GM21526 (cell line): ENCODE measurements at regions not wholly inside any gene's neighbourhood (a gene's known extent, or its start where the extent isn't known, plus 50 kb on each side); places are given as distances from the start of the nearest gene placed in this dataset.

Source experiments
- ATAC-seq: cut with Tn5 transposase; IDR thresholded peaks from one replicate; pipeline ENCODE4 v1.9.1; 2021; ENCODE audit warnings: moderate library complexity; ENCODE audit not compliant: unreplicated experiment, low FRiP score

DNA sequence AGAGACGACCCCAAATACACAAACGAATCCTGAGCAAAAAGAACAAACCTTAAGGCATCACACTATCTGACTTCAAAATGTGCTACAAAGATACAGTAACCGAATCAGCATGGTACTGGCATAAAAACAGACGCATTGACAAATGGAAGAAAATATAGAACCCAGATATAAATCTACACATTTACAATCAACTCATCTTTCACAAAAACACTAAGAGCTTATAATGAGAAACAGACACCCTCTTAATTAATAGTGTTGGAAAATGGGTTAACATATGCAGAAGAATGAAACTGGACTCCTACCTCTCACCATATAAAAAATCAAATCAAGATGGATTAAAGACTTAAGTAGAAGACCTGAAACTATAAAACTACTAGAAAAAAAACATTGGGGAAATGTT is 130.3 kb upstream of the DCBLD2 start:
- no peak for ATAC-seq

DNA sequence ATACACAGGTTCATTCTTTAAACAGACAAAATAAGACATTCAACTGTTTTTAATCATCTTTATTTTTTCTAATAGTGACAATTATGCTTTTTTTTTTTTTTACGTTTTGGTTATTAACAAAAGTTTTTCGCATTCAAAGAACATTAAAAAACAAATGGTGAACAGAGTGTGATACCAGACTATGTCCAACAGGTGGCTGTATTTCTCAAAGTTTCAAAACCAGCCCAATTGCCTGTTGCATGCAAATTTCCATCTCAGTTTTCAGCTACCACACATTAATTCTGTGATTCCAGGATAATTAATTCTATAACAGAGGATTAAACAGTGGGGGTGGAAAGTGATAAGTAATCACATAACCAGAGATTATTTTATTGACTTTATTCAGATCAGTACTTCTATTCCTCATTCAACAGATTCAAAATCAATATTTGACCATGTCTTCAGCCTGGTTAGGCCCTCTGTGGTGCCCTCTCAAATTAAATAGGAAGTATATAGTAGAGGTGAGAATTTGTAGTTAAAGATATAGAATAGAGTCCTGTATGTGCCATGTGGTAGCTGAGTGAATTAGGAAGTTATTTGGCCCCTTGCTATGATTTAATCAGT is 122.2 kb upstream of the DCBLD2 start:
- peak; percentile 76 for ATAC-seq

DNA sequence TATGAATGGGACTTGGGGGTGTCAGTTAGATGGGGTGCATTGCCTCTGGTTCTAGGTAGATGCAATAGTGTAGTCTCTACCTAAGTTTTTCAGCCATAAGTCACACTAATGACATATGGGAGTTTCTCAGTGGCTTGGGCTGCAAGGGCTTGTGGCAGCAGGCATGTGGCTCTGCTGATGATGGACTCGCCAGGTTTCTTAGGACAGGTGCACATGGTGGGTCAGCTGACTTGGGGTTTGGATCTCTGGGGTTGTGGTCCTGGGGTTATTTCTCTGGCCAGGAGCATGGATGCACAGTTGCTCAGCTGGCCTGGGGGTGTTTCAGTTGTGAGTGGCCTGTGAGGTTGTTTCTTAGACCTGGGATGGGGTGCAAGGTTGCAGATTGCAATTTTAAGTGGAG is 120.0 kb upstream of the DCBLD2 start:
- no peak for ATAC-seq

DNA sequence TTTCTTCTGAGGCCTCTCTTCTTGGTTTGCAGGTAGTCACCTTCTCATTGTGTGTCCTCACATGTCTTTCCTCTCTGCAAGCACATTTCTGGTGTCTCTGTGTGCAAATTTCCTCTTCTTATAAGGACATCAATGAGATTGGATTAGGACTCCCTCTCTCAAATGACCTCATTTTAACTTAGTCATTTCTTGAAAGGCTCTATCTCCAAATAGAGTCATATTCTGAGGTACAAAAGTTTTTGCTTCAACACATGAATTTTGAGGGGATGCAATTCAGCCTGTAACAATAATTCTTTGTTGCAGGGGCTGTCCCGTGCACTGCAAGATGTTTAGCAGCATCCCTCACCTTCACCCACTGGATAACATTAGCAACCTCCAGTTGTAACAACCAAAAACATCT is 115.0 kb upstream of the DCBLD2 start:
- no peak for ATAC-seq

DNA sequence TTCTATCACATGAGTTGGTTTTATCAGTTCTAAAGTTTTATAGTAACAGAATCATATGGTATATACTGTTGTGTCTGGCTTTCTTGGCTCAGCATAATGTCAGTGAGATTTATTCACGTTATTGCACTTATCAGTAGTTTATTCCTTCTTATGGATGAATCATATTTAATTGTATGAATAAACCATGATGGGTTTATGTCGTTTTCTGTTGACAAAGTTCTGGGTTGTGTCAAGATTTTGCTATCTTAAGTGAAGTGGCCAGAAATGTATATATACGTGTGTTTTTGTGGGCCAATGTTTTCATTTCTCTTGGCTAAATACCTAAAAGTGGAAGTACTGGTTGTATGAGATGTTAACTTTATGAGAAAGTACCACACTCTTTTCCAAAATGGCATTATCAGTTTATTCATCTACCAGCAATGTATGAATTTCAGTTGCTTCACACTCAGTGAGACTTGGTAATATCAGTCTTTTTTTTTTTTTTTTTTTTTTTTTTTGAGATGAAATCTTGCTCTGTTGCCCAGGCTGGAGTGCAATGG is 112.4 kb upstream of the DCBLD2 start:
- no peak for ATAC-seq

DNA sequence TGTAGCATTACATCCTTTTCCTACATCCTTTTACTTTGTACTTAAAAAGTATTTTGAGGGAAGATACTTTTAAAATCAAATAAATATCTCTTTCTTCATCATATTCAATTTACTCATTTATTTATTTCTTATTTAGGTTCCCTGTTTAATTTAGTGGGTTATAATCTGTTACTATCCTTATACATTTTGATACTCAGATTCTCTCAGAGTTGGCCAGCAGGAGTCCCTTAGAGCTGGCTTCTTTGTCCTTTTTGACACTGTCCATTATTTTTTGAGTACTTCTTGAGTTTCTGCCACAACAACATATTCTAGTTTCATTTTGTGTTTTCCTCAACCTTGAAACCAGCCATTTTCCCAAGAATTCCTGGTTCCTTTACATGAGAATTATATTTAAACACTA is 111.6 kb upstream of the DCBLD2 start:
- ATAC-seq = no peak

DNA sequence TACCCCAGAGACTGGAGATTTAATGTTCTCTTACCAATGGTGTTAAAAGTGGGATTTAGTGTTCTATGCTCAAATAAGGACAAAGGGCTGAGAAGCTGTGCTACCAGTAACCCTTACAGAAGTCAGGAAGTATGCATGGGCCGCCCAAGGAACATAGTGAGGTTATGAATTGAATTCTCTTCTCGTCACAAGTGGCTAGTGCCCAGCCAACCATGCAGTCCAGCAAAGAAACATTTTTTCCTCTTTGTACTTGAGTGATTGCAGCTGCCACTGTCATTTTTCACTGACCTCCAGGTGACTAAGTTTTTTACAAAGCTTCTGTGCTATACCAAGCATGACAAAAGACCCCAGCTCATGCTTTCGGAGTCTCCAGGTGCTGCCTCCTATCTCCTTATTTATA is 110.6 kb upstream of the DCBLD2 start:
- peak; percentile 92 for ATAC-seq

DNA sequence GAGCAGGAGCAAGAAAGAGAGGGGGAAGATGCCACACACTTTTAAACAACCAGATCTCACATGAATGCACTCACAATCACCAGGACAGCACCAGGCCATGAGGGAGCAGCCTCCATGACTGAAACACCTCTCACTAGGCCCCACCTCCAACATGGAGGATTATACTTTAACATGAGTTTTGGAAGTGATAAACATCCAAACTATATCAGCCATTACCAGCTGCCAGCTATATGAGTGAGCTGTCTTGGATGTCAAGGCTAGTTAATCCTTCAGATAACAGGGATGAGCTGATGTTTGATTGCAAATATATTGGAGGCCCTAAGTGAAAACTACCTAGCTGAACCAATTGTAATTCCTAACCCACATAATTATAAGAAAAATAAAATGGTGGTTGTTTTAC is 108.4 kb upstream of the DCBLD2 start:
- ATAC-seq = no peak

DNA sequence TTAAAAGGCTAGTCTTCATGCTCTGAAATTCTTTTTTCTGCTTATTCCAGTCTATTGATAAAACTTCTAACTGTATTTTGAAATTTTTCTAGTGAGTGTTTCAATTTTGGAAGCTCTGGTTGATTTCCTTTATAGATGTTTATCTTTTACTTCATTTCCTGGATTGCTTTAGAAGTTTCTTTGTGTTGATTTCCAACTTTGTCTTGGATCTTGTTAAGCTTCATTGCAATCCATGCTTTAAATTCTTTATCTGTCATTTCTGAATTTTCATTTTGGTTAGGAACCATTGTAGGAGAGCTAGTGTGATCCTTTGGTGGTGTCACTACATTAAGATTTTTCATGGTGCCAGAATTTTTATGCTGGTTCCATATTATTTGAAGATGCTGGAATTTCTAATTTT is 105.2 kb upstream of the DCBLD2 start:
- ATAC-seq = no peak

DNA sequence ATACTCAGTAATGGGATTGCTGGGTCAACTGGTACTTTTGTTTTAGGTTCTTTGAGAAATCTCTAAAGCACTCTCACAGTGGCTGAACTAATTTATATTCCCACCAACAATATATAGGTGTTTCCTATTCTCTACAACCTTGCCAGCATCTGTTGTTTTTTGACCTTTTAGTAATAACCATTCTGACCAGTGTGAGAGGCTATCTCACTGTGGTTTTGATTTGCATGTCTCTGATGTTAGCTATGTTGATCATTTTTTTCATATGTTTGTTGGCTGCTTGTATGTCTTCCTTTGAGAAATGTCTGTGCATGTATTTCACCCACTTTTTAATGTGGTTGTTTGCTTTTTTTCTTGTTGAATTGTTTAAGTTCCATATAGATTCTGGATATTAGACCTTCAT is 98.2 kb upstream of the DCBLD2 start:
- no peak for ATAC-seq

DNA sequence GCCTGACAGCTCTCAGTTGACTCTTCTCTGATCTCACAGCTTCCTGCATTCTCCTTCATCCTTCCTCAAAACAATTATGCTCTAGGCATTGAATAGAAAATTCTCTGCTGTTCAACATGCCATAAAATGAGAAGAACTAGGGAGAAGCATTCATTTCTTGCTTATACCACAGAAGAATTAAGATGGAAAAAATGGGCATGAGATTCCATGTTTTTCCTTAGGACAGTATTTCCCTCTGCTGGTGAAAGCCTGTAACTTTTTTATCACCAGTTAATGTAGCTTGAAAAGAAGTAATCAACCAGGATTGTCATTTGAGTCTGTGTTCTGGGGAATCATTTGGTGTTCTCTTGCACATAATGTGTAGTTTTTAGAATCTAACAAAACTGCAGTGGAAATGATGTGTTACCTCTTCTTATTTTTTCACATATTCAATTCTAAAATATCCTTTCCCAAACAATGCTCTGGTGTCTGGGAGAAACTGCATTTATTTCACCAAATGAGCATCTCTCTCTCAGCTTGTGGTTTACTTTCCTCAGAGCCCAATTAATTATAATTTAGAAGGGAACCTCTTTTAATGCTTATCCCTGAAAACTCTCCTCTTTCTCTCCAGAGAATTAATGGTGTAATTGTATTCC is 92.8 kb upstream of the DCBLD2 start:
- ATAC-seq = no peak

DNA sequence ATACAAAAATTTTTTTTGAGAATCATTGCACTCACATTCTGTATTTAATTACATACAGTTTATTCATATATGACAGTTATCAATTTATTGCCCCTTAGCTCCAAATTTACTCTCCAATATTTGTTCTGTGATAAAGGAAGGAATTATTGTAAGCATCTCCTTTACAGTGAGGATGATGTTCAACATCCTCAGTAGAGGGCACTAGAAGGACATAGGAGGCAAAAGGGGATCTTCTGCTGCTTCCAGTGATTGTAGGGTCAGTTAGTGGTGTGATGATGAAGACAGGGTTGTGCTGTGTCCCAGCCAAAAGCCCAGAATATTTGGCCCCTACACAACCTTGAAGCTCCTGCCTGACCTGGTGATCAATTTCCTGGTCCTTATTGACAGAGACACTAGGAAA is 89.9 kb upstream of the DCBLD2 start:
- no peak for ATAC-seq

DNA sequence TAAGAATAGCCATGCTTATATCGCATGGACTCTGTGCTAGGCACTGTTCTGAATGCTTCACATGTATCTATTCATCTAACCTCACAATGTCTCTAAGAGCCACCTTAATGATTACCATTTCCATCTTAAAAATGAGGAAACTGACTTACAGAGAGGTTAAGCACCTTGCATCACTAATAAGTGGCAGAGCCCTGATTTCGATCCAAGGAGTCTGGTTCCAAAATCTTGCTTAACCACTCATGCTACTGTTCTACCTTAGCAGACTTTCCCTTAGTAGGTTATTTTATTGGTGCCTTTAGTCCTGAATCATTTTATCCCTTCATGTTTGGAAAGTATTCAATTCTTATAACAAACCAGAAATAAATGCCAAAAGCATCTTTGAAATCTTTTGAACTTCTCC is 89.2 kb upstream of the DCBLD2 start:
- no peak for ATAC-seq

DNA sequence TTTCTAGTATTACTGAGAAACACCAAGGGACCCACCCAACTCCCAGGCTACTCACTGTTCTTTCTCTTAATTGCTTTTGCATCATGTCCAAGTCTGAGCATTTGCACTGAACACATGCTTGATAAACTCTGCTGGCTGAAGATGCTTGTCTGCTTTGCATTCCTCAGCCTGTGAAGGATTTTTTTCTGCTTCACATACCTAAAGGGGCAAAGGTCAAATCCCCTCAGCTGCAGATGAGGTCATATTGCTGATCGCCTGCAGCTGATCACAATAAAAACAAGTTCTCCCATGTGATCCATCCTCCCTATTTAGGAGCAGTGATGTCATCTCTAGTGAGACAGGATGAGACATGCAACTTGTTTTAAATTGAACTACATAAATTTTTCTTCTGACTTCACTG is 84.6 kb upstream of the DCBLD2 start:
- no peak for ATAC-seq

DNA sequence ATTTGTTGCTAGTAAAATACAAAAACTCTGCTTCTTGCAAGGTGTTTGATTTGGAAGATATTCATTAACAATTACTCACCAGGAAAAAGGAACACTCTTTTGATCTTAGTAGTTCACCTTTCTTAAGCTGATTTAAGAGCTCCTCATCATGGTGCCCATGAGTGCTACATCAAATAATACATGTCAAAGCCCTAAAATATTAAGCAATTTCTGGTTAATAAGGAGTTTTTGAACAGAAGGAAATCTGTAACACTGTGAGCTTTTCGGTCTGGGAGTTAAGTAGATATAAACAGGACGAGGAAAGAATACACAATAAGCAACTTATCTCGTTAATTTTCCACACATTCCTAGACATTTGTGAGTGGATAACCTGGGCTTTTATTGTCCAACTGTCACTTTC is 83.9 kb upstream of the DCBLD2 start:
- ATAC-seq = no peak

DNA sequence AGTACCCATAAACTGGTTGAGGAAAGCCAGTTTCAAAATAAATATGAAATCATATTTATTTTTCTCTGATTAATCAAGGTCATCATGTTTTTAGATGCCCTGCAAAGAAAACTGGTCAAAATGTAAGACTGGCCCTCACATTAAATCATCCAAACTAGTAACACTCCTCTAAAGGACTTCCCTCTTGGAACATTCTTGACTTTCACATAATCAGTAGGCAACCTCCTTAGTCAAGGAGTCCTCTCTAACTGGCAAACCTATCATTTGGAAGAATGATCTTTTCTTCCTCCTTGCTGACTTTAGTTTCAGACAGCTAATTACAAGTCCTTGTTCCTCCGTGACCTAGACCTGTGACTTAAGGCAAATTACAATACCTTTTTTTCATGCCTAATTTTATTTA is 82.5 kb upstream of the DCBLD2 start:
- no peak for ATAC-seq

DNA sequence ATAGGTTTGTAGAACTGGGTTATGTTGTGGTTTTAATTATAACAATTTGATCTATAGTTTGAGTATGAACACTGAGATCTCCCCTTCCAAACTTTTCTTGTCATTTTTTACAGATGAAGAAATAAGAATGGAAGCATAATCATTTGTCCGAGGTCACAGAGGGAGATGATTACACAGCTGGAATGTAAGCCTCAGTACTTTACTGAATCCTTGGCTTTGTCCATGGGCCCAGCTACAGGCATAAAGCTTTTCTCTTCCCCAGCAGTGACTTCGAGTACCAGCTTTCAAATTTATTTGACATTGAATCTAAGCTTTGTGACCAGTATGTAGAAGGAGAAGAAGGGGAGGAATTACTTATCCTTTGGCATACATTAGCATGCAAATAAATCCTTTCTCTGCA is 80.9 kb upstream of the DCBLD2 start:
- no peak for ATAC-seq

DNA sequence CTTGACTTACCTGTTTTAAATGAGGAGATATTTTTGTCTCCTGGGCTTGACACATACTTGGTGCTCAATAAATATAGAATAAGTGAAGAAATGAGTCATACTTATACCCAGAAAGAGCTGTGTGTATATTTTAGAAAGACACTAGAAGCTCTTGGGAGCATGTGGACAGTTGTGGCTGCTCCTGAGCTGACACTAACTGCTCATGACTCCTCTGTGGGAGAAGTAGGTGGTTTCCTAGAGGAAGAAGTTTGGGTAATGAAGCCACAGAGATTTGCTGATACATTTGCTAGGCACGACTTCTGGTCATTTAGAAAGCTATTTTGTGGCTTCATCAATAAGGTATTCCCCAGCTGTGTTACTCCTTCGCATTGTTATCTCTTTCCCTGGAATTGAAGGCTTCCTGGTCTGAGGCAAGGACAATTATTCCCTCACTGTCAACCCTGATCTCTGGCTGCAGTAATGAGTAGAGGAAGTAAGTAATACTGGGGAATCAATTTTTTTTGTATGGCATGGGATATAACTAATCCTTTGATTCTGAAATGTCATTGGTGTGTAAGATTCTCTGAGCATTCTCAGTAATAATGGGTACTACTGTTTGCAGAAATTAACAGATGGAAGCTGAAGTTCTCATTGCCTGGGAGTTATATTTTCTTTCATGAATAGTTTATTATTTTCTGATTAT is 79.6 kb upstream of the DCBLD2 start:
- ATAC-seq = peak; percentile 94

DNA sequence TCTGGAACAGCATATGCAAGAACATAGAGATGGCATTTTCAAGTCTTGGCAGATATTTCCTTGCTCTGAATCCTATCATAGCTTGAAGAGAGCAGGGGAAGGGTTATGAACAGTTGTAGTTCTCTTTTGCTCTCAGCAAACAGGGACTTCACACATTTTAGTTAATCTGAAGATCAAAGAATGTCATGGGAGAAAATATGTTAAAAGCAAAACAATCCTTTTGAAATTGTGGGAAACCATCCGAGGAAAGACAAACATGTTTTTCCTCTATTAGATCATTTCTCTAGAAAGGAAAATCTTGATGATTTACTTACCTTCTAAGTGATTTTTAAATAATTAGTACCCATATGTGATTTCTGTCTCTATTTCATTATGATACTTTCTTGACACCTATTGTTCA is 77.8 kb upstream of the DCBLD2 start:
- ATAC-seq = no peak

DNA sequence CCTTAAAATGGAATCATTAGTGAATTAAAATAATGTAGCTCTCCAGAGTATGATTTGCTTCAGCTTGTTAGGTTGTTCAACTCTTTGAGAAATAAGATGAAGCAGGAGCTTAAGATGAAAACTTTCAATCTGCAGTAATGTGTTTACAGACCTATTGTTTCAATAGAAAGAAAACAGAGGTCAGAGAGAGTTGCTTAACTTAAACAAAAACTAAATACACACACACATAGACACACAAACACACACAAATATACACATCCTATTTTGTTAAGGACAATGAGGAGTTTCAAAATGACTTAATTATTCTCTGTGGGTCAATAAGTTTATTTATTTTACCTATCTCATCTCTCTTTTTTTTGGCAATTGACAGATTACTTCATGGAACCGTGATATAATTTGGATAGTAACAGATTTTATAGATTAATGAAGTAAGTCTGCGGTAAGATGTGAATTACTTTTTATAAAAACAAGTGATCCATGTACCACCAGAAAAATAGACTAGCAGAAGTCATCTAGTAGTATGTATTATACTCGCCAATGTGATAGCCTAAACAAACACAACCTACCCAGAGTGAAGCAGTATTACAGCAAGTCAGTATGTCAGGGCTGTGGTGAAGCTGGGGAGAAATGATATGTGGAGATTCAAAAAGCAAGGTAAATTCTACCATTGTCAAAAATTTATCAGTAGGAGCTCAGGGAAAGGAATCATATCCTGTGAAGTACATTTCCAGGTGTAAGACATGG is 76.7 kb upstream of the DCBLD2 start:
- no peak for ATAC-seq

DNA sequence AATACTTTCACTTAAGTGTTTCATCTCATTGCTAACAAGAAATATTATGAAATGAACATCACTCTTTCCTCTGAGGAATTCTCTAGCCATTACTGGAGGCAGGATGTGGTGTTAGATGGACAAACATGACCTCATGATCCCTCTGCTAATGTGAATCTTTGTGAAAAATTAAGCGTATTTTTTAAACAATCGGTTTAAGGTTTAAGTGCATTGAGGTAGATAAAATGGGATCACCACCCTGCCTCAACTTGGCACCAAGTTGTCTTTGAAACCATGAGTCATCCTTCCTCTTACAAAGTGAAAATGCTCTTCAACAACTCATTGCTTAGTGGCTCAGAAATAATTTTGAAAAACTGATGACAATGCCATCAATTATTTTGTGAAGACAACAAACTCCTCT is 76.0 kb upstream of the DCBLD2 start:
- ATAC-seq = no peak
